ENCODE measurements at regions not wholly inside any gene's neighbourhood (a gene's known extent, or its start where the extent isn't known, plus 50 kb on each side); places are given as distances from the start of the nearest gene placed in this dataset.

- no peaks in the 10 kb centered on the region for H3K4me1 Mint-ChIP-seq
- peaks cover 10% of the 10 kb centered on the region for H3K27me3 Mint-ChIP-seq
- intact Hi-C loops (cut with micrococcal nuclease) = no loop called here
- no peak for DNase-seq
- no peaks in the 10 kb centered on the region for H3K9me3 Mint-ChIP-seq
- no peak overlapping the region for H3K4me3 Mint-ChIP-seq
- H3K27ac Mint-ChIP-seq = no peak overlapping the region
- H3K36me3 Mint-ChIP-seq (ENCODE audit: low read depth) = no peaks in the 10 kb centered on the region
These were observed 166.7 kb downstream of the CDH26 start for GRCh38 chr20:60124776-60125381.

GRCh38 chr20:60125513-60125912 is 167.3 kb downstream of the CDH26 start:
- Mint-ChIP-seq H3K9me3 (no peaks in the 10 kb centered on the region), H3K27me3 (peaks cover 9% of the 10 kb centered on the region), H3K27ac (no peak overlapping the region), H3K4me3 (no peak overlapping the region), H3K36me3 (ENCODE audit: low read depth) (no peaks in the 10 kb centered on the region), H3K4me1 (no peaks in the 10 kb centered on the region)
- intact Hi-C loops (cut with micrococcal nuclease) = no loop called here
- no peak for DNase-seq

- H3K27me3 Mint-ChIP-seq = peaks cover 9% of the 10 kb centered on the region
- H3K9me3 Mint-ChIP-seq = no peaks in the 10 kb centered on the region
- DNase-seq = no peak
- no peak overlapping the region for H3K4me3 Mint-ChIP-seq
- H3K4me1 Mint-ChIP-seq = no peaks in the 10 kb centered on the region
- H3K36me3 Mint-ChIP-seq (ENCODE audit: low read depth) = no peaks in the 10 kb centered on the region
- no peak overlapping the region for H3K27ac Mint-ChIP-seq
- intact Hi-C loops (cut with micrococcal nuclease) = no loop called here
These were observed 168.8 kb downstream of the CDH26 start for GRCh38 chr20:60126975-60127374.

GRCh38 chr20:60131375-60131774 is 173.2 kb downstream of the CDH26 start:
- Mint-ChIP-seq H3K36me3 (ENCODE audit: low read depth) (no peaks in the 10 kb centered on the region), H3K27me3 (peaks cover 5% of the 10 kb centered on the region), H3K4me3 (no peak overlapping the region), H3K27ac (no peak overlapping the region), H3K9me3 (no peaks in the 10 kb centered on the region), H3K4me1 (no peaks in the 10 kb centered on the region)
- intact Hi-C loops (cut with micrococcal nuclease) = no loop called here
- no peak for DNase-seq

- peaks cover 2% of the 10 kb centered on the region for H3K4me1 Mint-ChIP-seq
- DNase-seq = no peak
- no peak overlapping the region for H3K27ac Mint-ChIP-seq
- intact Hi-C loops (cut with micrococcal nuclease) = no loop called here
- H3K9me3 Mint-ChIP-seq = no peaks in the 10 kb centered on the region
- peaks cover 5% of the 10 kb centered on the region for H3K27me3 Mint-ChIP-seq
- H3K4me3 Mint-ChIP-seq = no peak overlapping the region
- no peaks in the 10 kb centered on the region for H3K36me3 Mint-ChIP-seq (ENCODE audit: low read depth)
These were observed 174.1 kb downstream of the CDH26 start for GRCh38 chr20:60132162-60132826.

- no peak overlapping the region for H3K27ac Mint-ChIP-seq
- no peak overlapping the region for H3K4me3 Mint-ChIP-seq
These were observed 174.8 kb downstream of the CDH26 start for GRCh38 chr20:60132827-60133670.

GRCh38 chr20:60135276-60135675 is 177.1 kb downstream of the CDH26 start:
- H3K36me3 Mint-ChIP-seq (ENCODE audit: low read depth) = no peaks in the 10 kb centered on the region
- no peak overlapping the region for H3K4me3 Mint-ChIP-seq
- H3K4me1 Mint-ChIP-seq = peaks cover 6% of the 10 kb centered on the region
- no peak for DNase-seq
- H3K27ac Mint-ChIP-seq = no peak overlapping the region
- peaks cover 1% of the 10 kb centered on the region for H3K27me3 Mint-ChIP-seq
- intact Hi-C loops (cut with micrococcal nuclease) = no loop called here
- no peaks in the 10 kb centered on the region for H3K9me3 Mint-ChIP-seq

More at GRCh38 chr20:60132827-60133670, 174.8 kb downstream of the CDH26 start:
- peaks cover 6% of the 10 kb centered on the region for H3K4me1 Mint-ChIP-seq
- no peaks in the 10 kb centered on the region for H3K9me3 Mint-ChIP-seq
- no peak for DNase-seq
- no peaks in the 10 kb centered on the region for H3K36me3 Mint-ChIP-seq (ENCODE audit: low read depth)
- peaks cover 4% of the 10 kb centered on the region for H3K27me3 Mint-ChIP-seq
- intact Hi-C loops (cut with micrococcal nuclease) = no loop called here

- Mint-ChIP-seq H3K27ac (no peak overlapping the region), H3K4me1 (peaks cover 6% of the 10 kb centered on the region), H3K27me3 (no peaks in the 10 kb centered on the region), H3K36me3 (ENCODE audit: low read depth) (no peaks in the 10 kb centered on the region), H3K4me3 (no peak overlapping the region), H3K9me3 (no peaks in the 10 kb centered on the region)
- DNase-seq = no peak
- intact Hi-C loops (cut with micrococcal nuclease) = loop anchor here (2.0 kb wide), 1 partner anchor 126 kb away; no protein-coding TSS in a partner anchor
These were observed 178.6 kb downstream of the CDH26 start for GRCh38 chr20:60136645-60137401.

GRCh38 chr20:60137657-60138245 is 179.5 kb downstream of the CDH26 start:
- Mint-ChIP-seq H3K4me1 (peaks cover 6% of the 10 kb centered on the region), H3K36me3 (ENCODE audit: low read depth) (no peaks in the 10 kb centered on the region), H3K27ac (no peak overlapping the region), H3K27me3 (no peaks in the 10 kb centered on the region), H3K4me3 (peak overlapping the region; percentile 79), H3K9me3 (no peaks in the 10 kb centered on the region)
- intact Hi-C loops (cut with micrococcal nuclease) = loop anchor here (2.0 kb wide), 1 partner anchor 125 kb away; no protein-coding TSS in a partner anchor
- peak; percentile 77 for DNase-seq

- DNase-seq = peak; percentile 78
- Mint-ChIP-seq H3K4me3 (peak overlapping the region; percentile 79), H3K36me3 (ENCODE audit: low read depth) (no peaks in the 10 kb centered on the region), H3K27ac (peak overlapping the region; percentile 74), H3K9me3 (no peaks in the 10 kb centered on the region), H3K27me3 (no peaks in the 10 kb centered on the region), H3K4me1 (peaks cover 6% of the 10 kb centered on the region)
- intact Hi-C loops (cut with micrococcal nuclease) = no loop called here
These were observed 180.3 kb downstream of the CDH26 start for GRCh38 chr20:60138256-60139220.

- intact Hi-C loops (cut with micrococcal nuclease) = no loop called here
These were observed 181.6 kb downstream of the CDH26 start for GRCh38 chr20:60139663-60140446.

GRCh38 chr20:60142587-60142986 is 184.4 kb downstream of the CDH26 start:
- H3K27me3 Mint-ChIP-seq = no peaks in the 10 kb centered on the region
- no peaks in the 10 kb centered on the region for H3K9me3 Mint-ChIP-seq
- DNase-seq = no peak
- peaks cover 4% of the 10 kb centered on the region for H3K4me1 Mint-ChIP-seq
- no peaks in the 10 kb centered on the region for H3K36me3 Mint-ChIP-seq (ENCODE audit: low read depth)
- intact Hi-C loops (cut with micrococcal nuclease) = no loop called here
- no peak overlapping the region for H3K27ac Mint-ChIP-seq
- no peak overlapping the region for H3K4me3 Mint-ChIP-seq

More at GRCh38 chr20:60139663-60140446, 181.6 kb downstream of the CDH26 start:
- DNase-seq = no peak
- no peaks in the 10 kb centered on the region for H3K27me3 Mint-ChIP-seq
- no peak overlapping the region for H3K27ac Mint-ChIP-seq
- H3K9me3 Mint-ChIP-seq = no peaks in the 10 kb centered on the region
- H3K36me3 Mint-ChIP-seq (ENCODE audit: low read depth) = no peaks in the 10 kb centered on the region
- H3K4me1 Mint-ChIP-seq = peaks cover 6% of the 10 kb centered on the region
- H3K4me3 Mint-ChIP-seq = no peak overlapping the region
